ENCODE measurements at regions not wholly inside any gene's neighbourhood (a gene's known extent, or its start where the extent isn't known, plus 50 kb on each side); places are given as distances from the start of the nearest gene placed in this dataset.

DNA sequence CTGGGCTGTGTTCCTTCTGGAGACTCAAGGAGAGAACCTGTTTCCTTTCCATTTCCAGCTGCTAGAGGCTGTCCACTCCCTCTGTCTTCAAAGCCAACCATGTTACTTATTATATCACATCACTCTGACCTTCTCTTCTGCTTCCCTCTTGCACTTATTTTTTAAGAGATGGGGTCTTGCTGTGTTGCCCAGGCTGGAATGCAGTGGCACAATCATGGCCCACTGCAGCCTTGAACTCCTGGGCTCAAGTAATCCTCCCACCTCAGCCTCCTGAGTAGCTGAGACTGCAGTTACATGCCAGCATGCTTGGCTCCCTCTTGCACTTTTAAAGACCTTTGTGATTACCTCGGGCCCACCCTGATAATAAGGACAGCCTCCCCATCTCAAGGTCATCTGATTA is 160.0 kb upstream of the DTNBP1 start:
- no peak for TF ChIP-seq CTCF (conservative IDR thresholded peaks at IDR 0.05; ENCODE audit: low read depth in 2 of 2)
- no peak for TF ChIP-seq EZH2 (IDR thresholded peaks at IDR 0.05; ENCODE audit: low read depth, unreplicated experiment)
- no peak for TF ChIP-seq POLR2AphosphoS5 (IDR thresholded peaks at IDR 0.05; ENCODE audit: low read depth)
- TF ChIP-seq, protein P1, sequence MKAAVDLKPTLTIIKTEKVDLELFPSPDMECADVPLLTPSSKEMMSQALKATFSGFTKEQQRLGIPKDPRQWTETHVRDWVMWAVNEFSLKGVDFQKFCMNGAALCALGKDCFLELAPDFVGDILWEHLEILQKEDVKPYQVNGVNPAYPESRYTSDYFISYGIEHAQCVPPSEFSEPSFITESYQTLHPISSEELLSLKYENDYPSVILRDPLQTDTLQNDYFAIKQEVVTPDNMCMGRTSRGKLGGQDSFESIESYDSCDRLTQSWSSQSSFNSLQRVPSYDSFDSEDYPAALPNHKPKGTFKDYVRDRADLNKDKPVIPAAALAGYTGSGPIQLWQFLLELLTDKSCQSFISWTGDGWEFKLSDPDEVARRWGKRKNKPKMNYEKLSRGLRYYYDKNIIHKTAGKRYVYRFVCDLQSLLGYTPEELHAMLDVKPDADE (IDR thresholded peaks at IDR 0.05) = no peak
- TF ChIP-seq REST (IDR thresholded peaks at IDR 0.05; ENCODE audit: unreplicated experiment) = no peak
- no peak for TF ChIP-seq JUNB (IDR thresholded peaks at IDR 0.05; ENCODE audit: unreplicated experiment)
- no peak for TF ChIP-seq EZH2phosphoT487 (IDR thresholded peaks at IDR 0.05; ENCODE audit: unreplicated experiment)
- TF ChIP-seq CREB1 (CRISPR knock-in tag; IDR thresholded peaks at IDR 0.05; ENCODE audit: low read depth) = no peak
- TF ChIP-seq STAT1 (IDR thresholded peaks at IDR 0.05; ENCODE audit: unreplicated experiment) = no peak
- TF ChIP-seq, protein P2, sequence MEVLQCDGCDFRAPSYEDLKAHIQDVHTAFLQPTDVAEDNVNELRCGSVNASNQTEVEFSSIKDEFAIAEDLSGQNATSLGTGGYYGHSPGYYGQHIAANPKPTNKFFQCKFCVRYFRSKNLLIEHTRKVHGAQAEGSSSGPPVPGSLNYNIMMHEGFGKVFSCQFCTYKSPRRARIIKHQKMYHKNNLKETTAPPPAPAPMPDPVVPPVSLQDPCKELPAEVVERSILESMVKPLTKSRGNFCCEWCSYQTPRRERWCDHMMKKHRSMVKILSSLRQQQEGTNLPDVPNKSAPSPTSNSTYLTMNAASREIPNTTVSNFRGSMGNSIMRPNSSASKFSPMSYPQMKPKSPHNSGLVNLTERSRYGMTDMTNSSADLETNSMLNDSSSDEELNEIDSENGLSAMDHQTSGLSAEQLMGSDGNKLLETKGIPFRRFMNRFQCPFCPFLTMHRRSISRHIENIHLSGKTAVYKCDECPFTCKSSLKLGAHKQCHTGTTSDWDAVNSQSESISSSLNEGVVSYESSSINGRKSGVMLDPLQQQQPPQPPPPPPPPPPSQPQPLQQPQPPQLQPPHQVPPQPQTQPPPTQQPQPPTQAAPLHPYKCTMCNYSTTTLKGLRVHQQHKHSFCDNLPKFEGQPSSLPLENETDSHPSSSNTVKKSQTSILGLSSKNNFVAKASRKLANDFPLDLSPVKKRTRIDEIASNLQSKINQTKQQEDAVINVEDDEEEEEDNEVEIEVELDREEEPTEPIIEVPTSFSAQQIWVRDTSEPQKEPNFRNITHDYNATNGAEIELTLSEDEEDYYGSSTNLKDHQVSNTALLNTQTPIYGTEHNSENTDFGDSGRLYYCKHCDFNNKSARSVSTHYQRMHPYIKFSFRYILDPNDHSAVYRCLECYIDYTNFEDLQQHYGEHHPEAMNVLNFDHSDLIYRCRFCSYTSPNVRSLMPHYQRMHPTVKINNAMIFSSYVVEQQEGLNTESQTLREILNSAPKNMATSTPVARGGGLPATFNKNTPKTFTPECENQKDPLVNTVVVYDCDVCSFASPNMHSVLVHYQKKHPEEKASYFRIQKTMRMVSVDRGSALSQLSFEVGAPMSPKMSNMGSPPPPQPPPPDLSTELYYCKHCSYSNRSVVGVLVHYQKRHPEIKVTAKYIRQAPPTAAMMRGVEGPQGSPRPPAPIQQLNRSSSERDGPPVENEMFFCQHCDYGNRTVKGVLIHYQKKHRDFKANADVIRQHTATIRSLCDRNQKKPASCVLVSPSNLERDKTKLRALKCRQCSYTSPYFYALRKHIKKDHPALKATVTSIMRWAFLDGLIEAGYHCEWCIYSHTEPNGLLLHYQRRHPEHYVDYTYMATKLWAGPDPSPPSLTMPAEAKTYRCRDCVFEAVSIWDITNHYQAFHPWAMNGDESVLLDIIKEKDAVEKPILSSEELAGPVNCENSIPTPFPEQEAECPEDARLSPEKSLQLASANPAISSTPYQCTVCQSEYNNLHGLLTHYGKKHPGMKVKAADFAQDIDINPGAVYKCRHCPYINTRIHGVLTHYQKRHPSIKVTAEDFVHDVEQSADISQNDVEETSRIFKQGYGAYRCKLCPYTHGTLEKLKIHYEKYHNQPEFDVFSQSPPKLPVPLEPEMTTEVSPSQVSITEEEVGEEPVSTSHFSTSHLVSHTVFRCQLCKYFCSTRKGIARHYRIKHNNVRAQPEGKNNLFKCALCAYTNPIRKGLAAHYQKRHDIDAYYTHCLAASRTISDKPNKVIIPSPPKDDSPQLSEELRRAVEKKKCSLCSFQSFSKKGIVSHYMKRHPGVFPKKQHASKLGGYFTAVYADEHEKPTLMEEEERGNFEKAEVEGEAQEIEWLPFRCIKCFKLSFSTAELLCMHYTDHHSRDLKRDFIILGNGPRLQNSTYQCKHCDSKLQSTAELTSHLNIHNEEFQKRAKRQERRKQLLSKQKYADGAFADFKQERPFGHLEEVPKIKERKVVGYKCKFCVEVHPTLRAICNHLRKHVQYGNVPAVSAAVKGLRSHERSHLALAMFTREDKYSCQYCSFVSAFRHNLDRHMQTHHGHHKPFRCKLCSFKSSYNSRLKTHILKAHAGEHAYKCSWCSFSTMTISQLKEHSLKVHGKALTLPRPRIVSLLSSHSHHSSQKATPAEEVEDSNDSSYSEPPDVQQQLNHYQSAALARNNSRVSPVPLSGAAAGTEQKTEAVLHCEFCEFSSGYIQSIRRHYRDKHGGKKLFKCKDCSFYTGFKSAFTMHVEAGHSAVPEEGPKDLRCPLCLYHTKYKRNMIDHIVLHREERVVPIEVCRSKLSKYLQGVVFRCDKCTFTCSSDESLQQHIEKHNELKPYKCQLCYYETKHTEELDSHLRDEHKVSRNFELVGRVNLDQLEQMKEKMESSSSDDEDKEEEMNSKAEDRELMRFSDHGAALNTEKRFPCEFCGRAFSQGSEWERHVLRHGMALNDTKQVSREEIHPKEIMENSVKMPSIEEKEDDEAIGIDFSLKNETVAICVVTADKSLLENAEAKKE (CRISPR knock-in tag; IDR thresholded peaks at IDR 0.05) = no peak
